Heart left ventricle (tissue), 13 donors: ENCODE measurements at regions not wholly inside any gene's neighbourhood (a gene's known extent, or its start where the extent isn't known, plus 50 kb on each side); places are given as distances from the start of the nearest gene placed in this dataset.

Experiments used
- CTCF ChIP-seq, 12 donors: fragments of 200-600 bp; sonication (generic) in 4 of 12; IDR thresholded peaks; one replicate each; pipeline versions ENCODE4 v1.5.0 to v1.8.0; 2018 to 2022; ENCODE audit warnings: antibody characterized with exemption in 12 of 12, mild to moderate bottlenecking in 5 of 12
- POLR2A ChIP-seq, 2 donors: fragments of 450-650 bp; IDR thresholded peaks; one replicate each; pipeline ENCODE4 v1.6.1; 2017; ENCODE audit warnings: antibody characterized with exemption in 2 of 2, mild to moderate bottlenecking in 2 of 2, moderate library complexity in 2 of 2
- donor health status: ischemic (EF 13 %, LVEDD 7.1; RV severe dilation, severe dysfunction).
- donor health status: DM: no; HTN: yes; CAD: no.
- donor health status: DM: no; HTN: no; CAD: no.
- donor health status: ischemic (EF 25% LVEDD 6.9; RV normal size, moderate dysfunction).
- donor health status: ischemic (EF 25% LVEDD 5.7; RV mildly dilated, moderate dysfunction).
- donor health status: ischemic (EF 35%, LVEDD 5.7; RV mildly dilated, moderate dysfunction).
- donor health status: nonischemic (EF 11% LVEDD 7.7; RV severe dilation, severe dysfunction).
- donor health status: DM: yes; HTN: yes; CAD: no.
- donor health status: PGD.
- donor health status: ischemic (EF 29% LVEDD 5.4; RV normal size, mild dysfunction).
- donor health status: nonischemic (EF 23%, LVEDD 6.1; RV moderate dilation, normal function).

GRCh38 chr18:25423760-25424159 lies 71.8 kb upstream of the ZNF521 start:
- TF ChIP-seq CTCF (IDR thresholded peaks at IDR 0.05) (no peak), POLR2A (IDR thresholded peaks at IDR 0.05) (no peak)
